Testis (tissue), 2 donors: ENCODE measurements at regions not wholly inside any gene's neighbourhood (a gene's known extent, or its start where the extent isn't known, plus 50 kb on each side); places are given as distances from the start of the nearest gene placed in this dataset.
"Not testable (repeated sequence)": the region's sequence is repeated elsewhere in the genome, so short reads cannot be mapped to it uniquely, and the experiment has no call there.

Experiments
- DNase-seq: peaks from one replicate; pipeline ENCODE4 v3.0.0-alpha.2; 2019
- H3K27ac ChIP-seq, 2 donors: fragments of 200-600 bp; sonication (generic); one replicate each; pipeline ENCODE4 v1.5.1; 2019
- H3K27me3 ChIP-seq: fragments of 200-600 bp; sonication (generic); one replicate; pipeline ENCODE4 v1.5.1; 2019
- H3K36me3 ChIP-seq: fragments of 200-600 bp; sonication (generic); one replicate; pipeline ENCODE4 v1.5.1; 2017; ENCODE audit warnings: low read depth; ENCODE audit errors: missing control alignments
- H3K4me1 ChIP-seq: fragments of 200-600 bp; sonication (generic); one replicate; pipeline ENCODE4 v1.5.1; 2019
- H3K4me3 ChIP-seq, 2 donors: fragments of 200-600 bp; sonication (generic); one replicate each; pipeline ENCODE4 v1.5.1; 2017 to 2019
- H3K9me3 ChIP-seq: fragments of 200-600 bp; sonication (generic); one replicate; pipeline ENCODE4 v1.5.1; 2017
- POLR2A ChIP-seq: fragments of 450-650 bp; IDR thresholded peaks from one replicate; pipeline ENCODE4 v1.6.1; 2017; ENCODE audit warnings: antibody characterized with exemption, mild to moderate bottlenecking, moderate library complexity
- WGBS, 2 donors: methylation state at CpG; one replicate each; pipeline ENCODE4 v1.1.5; 2018; 5-methylcytosine and 5-hydroxymethylcytosine counted together
- intact Hi-C: fragments of 100-400 bp; cut with DNase I; formaldehyde crosslinking; loops from one replicate; pipeline ENCODE4 v1.15.1; 2023; ENCODE audit warnings: low total_unique reads
- TF ChIP-seq, protein P1 (sequence below), 3 experiments: fragments of 450-650 bp in 2 of 3; fragments of 200-600 bp in 1 of 3; sonication (generic) in 1 of 3; IDR thresholded peaks; one replicate each; pipeline ENCODE4 v1.5.1; 2016 to 2019; ENCODE audit warnings: antibody characterized with exemption in 3 of 3, mild to moderate bottlenecking in 2 of 3, moderate library complexity in 1 of 3

GRCh38 chr10:31134311-31134952 lies 102.8 kb upstream of the ZNF438 start:
- intact Hi-C loops: no loop called here
- no peak for TF ChIP-seq POLR2A
- TF ChIP-seq, protein P1, sequence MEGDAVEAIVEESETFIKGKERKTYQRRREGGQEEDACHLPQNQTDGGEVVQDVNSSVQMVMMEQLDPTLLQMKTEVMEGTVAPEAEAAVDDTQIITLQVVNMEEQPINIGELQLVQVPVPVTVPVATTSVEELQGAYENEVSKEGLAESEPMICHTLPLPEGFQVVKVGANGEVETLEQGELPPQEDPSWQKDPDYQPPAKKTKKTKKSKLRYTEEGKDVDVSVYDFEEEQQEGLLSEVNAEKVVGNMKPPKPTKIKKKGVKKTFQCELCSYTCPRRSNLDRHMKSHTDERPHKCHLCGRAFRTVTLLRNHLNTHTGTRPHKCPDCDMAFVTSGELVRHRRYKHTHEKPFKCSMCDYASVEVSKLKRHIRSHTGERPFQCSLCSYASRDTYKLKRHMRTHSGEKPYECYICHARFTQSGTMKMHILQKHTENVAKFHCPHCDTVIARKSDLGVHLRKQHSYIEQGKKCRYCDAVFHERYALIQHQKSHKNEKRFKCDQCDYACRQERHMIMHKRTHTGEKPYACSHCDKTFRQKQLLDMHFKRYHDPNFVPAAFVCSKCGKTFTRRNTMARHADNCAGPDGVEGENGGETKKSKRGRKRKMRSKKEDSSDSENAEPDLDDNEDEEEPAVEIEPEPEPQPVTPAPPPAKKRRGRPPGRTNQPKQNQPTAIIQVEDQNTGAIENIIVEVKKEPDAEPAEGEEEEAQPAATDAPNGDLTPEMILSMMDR (IDR thresholded peaks at IDR 0.05): no peak
- Histone ChIP-seq H3K36me3 (no peaks in the 10 kb centered on the region), H3K27ac (peak overlapping the region; percentile 69 to 83), H3K9me3 (no peaks in the 10 kb centered on the region), H3K4me3 (peak overlapping the region; percentile 45 to 46), H3K27me3 (no peaks in the 10 kb centered on the region), H3K4me1 (peaks cover 6% of the 10 kb centered on the region)
- peak; percentile 29 for DNase-seq
- WGBS, 2 donors: 29 to 32% methylated on average over 24 of the region's 24 CpGs

DNA sequence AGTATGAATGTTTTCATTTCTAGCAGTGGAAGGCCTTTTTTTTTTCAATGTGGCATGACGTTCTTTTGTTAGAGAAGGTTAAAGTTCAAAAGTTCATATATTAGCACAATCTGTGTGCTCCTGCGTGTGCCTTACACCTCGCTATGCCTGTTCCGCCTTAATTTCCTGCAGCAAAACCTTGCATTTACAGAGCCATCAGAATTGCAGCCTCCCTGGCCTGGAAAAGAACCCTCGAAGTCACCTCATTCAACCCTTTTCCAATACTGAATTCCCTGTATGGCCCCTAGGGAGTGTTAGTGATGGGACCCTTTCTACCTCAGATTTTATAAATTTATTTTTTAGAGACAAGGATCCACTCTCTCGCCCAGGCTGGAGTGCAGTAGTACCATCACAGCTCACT lies 103.5 kb upstream of the ZNF438 start:
- intact Hi-C loops: no loop called here
- no peak for TF ChIP-seq POLR2A
- TF ChIP-seq, protein P1 (IDR thresholded peaks at IDR 0.05): no peak
- WGBS, 2 donors: 54 to 71% methylated on average over 6 of the region's 6 CpGs
- no peaks in the 10 kb centered on the region for H3K36me3 ChIP-seq
- H3K4me3 ChIP-seq: no peak overlapping the region
- DNase-seq: no peak
- no peaks in the 10 kb centered on the region for H3K27me3 ChIP-seq
- peaks cover 4% of the 10 kb centered on the region for H3K4me1 ChIP-seq
- no peaks in the 10 kb centered on the region for H3K9me3 ChIP-seq
- no peak overlapping the region for H3K27ac ChIP-seq

- 94 to 96% methylated on average over 8 of the region's 8 CpGs for WGBS, 2 donors
- H3K27me3 ChIP-seq, DNase-seq, intact Hi-C loops, H3K9me3 ChIP-seq, H3K36me3 ChIP-seq, H3K4me1 ChIP-seq, H3K27ac ChIP-seq, H3K4me3 ChIP-seq: not testable (repeated sequence)
Observed at GRCh38 chr10:31135791-31136190, 104.1 kb upstream of the ZNF438 start.

DNA sequence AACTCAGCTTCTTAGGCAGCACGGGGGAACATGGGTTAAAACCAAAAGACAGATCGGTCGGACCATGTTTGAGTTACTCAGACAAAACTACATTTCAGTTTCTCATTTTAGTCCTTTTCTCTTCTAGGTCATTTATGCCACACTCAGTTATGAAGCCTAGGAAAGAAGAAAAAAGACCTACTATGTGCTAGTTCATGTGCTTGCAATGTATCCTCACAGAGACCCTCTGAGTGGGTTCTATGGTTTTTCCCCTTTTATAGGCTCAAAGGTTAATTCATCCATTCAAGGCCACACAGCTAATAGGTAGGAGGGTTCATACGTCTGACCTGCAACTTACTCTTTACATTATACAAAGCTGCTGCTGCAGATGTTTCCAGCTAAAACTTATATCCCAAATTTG lies 104.7 kb upstream of the ZNF438 start:
- no peak for DNase-seq
- Histone ChIP-seq H3K9me3 (no peaks in the 10 kb centered on the region), H3K4me3 (no peak overlapping the region), H3K27me3 (no peaks in the 10 kb centered on the region), H3K36me3 (no peaks in the 10 kb centered on the region), H3K4me1 (peaks cover 4% of the 10 kb centered on the region), H3K27ac (no peak overlapping the region)
- intact Hi-C loops: no loop called here
- WGBS, 2 donors: 63 to 79% methylated on average over 4 of the region's 4 CpGs
- TF ChIP-seq, protein P1 (IDR thresholded peaks at IDR 0.05): no peak
- TF ChIP-seq POLR2A: no peak

DNA sequence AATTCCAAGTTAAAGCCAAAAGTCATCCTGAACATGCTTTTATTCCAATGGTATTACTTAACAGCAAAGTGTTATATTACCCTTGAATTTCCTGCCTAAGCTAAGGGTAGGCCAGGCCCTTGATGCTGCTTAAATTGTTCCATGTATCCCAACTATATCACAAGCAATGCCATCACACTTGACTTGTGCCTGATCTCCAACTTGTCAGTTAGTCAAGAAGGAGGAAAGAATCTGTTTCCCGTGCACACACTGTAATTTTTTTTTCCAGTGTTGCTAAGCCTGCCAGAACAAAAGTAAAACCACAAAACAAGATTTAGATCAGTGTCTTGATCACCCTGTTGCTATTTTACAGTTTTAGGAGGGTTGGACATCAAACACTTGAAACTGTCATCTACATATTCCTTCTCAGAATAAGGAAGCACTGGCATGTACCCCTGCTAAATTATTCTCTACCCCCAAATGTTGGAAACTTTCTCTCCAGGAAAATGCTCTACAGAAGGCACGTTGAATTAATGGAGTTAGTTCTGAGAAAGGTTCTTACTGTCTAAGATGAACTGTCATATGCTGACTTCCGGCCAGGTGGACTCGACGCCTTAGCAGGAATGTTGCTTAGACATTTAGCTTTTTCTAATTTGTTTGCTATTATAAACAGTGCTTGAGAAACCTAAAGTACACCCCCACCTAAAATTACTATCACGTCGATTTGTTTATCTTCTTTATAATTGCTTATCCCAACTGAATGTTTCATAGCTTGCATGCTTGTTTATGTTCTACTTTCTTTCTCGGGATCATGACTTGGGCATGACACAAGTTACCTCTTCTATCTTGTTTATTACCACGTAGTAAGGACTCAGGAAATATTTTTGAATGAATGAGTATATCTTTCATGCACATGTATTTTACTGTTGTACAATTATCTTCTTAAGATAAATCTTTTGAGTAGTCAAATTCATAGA lies 105.5 kb upstream of the ZNF438 start:
- Histone ChIP-seq H3K4me1 (peaks cover 4% of the 10 kb centered on the region), H3K9me3 (no peaks in the 10 kb centered on the region), H3K27ac (no peak overlapping the region), H3K4me3 (no peak overlapping the region), H3K36me3 (no peaks in the 10 kb centered on the region), H3K27me3 (no peaks in the 10 kb centered on the region)
- TF ChIP-seq, protein P1 (IDR thresholded peaks at IDR 0.05): no peak
- TF ChIP-seq POLR2A: no peak
- intact Hi-C loops: no loop called here
- no peak for DNase-seq
- WGBS, 2 donors: 61 to 63% methylated on average over 9 of the region's 9 CpGs
